ENCODE measurements at regions not wholly inside any gene's neighbourhood (a gene's known extent, or its start where the extent isn't known, plus 50 kb on each side); places are given as distances from the start of the nearest gene placed in this dataset.

- Mint-ChIP-seq H3K36me3 (peaks cover 0 to 2% of the 10 kb centered on the region in 2 donors), H3K9me3 (peaks cover 1 to 6% of the 10 kb centered on the region in 2 donors), H3K27ac (no peak overlapping the region)
- ATAC-seq (no peak), DNase-seq (ENCODE audit: low spot score in 2 of 2) (no peak)
Measured at GRCh38 chr1:78760858-78761257, 111.2 kb downstream of the IFI44 start.

DNA sequence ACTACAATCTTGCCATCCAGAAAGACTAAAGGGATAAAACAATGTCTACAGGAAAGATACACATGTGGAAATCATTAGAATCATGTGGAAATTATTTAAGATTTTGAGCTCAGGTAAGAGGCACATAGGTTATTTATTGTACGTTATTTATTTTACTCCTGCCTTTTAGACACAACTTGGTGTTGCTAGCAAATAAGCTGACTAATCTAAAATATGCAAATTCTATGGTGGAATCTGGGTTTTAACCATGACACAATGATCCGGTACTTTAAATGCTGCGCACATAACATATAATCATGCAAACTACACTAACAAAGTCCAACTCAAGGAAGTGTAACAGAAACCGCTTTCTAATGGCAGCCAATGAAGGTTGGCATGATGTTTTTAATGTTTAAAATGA, 112.5 kb downstream of the IFI44 start:
- peaks cover 0 to 6% of the 10 kb centered on the region in 2 donors for H3K9me3 Mint-ChIP-seq
- H3K27ac Mint-ChIP-seq = no peak overlapping the region
- H3K36me3 Mint-ChIP-seq = no peaks in the 10 kb centered on the region
- no peak for ATAC-seq
- no peak for DNase-seq (ENCODE audit: low spot score in 2 of 2)

DNA sequence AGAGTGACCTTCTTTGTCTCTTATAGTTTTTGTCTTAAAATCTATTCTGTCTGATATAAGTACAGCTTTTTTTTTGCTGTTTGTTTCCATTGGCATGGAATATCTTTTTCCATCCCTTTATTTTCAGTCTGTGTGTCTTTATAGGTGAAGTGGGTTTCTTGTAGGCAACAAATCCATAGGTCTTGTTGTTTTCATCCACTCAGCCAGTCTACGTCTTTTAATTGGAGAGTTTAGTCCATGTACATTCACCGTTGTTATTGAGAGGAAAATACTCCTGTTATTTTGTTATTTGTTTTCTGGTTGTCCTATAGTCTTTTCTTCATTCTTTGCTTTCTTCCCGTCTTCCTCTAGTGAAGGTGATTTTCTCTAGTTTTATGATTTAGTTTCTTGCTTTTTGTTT, 115.9 kb downstream of the IFI44 start:
- Mint-ChIP-seq H3K27ac (no peak overlapping the region), H3K9me3 (peaks cover 0 to 6% of the 10 kb centered on the region in 2 donors), H3K36me3 (no peaks in the 10 kb centered on the region)
- ATAC-seq (no peak), DNase-seq (ENCODE audit: low spot score in 2 of 2) (no peak)

GRCh38 chr1:78779831-78780230, 130.2 kb downstream of the IFI44 start:
- ATAC-seq (no peak), DNase-seq (ENCODE audit: low spot score in 2 of 2) (no peak)
- H3K27ac Mint-ChIP-seq = no peak overlapping the region

DNA sequence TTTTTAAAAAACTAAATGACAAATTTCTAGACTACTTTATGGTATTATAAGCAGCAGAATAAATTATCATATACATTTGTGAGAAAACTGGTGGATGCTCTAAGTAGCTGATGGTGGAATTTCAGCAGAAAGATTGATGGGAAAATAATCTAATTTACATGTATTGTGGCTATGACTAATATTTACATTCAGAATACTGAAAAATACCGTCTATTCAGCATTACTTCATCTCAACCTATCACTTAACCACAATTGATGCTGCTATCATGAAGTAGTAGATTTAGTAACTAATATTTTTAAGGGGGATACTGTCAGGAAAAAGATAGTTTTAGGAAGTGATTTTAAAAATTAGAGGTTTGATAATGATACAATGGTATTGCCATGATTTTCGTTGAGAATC, 137.9 kb downstream of the IFI44 start:
- ATAC-seq (no peak), DNase-seq (ENCODE audit: low spot score in 2 of 2) (no peak)
- no peak overlapping the region for H3K27ac Mint-ChIP-seq
- H3K36me3 Mint-ChIP-seq = no peaks in the 10 kb centered on the region
- H3K9me3 Mint-ChIP-seq = no peaks in the 10 kb centered on the region

More at GRCh38 chr1:78779831-78780230, 130.2 kb downstream of the IFI44 start:
- no peaks in the 10 kb centered on the region for H3K36me3 Mint-ChIP-seq
- no peaks in the 10 kb centered on the region for H3K9me3 Mint-ChIP-seq

- DNase-seq (ENCODE audit: low spot score in 2 of 2) = no peak
- no peak for ATAC-seq
- Mint-ChIP-seq H3K36me3 (no peaks in the 10 kb centered on the region), H3K9me3 (no peaks in the 10 kb centered on the region), H3K27ac (no peak overlapping the region)
Measured at GRCh38 chr1:78790174-78790573, 140.5 kb downstream of the IFI44 start.

- ATAC-seq (no peak), DNase-seq (ENCODE audit: low spot score in 2 of 2) (no peak)
- H3K9me3 Mint-ChIP-seq = no peaks in the 10 kb centered on the region
- no peaks in the 10 kb centered on the region for H3K36me3 Mint-ChIP-seq
- H3K27ac Mint-ChIP-seq = no peak overlapping the region
Measured at GRCh38 chr1:78792756-78793155, 143.1 kb downstream of the IFI44 start.

GRCh38 chr1:78797108-78797781, 147.6 kb downstream of the IFI44 start:
- no peaks in the 10 kb centered on the region for H3K36me3 Mint-ChIP-seq
- ATAC-seq (no peak), DNase-seq (ENCODE audit: low spot score in 2 of 2) (no peak)
- no peaks in the 10 kb centered on the region for H3K9me3 Mint-ChIP-seq
- no peak overlapping the region for H3K27ac Mint-ChIP-seq

DNA sequence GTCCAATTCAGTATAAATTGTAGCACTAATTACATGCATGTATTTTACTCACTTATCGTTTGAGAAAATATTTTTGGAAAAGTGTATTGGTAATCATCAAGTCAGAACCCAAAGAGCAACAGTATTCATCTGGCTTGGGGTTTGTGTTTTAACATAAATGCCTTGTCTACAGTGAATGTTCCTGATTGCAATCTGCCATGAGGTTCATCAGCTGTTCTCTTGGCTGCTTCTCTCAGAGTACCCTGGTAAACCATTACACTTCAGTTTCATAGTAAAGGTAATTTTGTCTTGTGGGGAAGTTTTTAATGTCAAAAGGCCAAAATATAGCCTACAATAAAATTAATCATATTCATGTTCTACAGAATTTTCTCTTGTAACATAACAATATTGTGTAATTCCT, 150.3 kb downstream of the IFI44 start:
- DNase-seq (ENCODE audit: low spot score in 2 of 2) (no peak), ATAC-seq (no peak)
- Mint-ChIP-seq H3K27ac (no peak overlapping the region), H3K9me3 (no peaks in the 10 kb centered on the region), H3K36me3 (no peaks in the 10 kb centered on the region)

GRCh38 chr1:78814176-78814575, 164.5 kb downstream of the IFI44 start:
- ATAC-seq = no peak
- Mint-ChIP-seq H3K27ac (no peak overlapping the region), H3K36me3 (no peaks in the 10 kb centered on the region), H3K9me3 (no peaks in the 10 kb centered on the region)
- DNase-seq (ENCODE audit: low spot score in 2 of 2) = no peak

DNA sequence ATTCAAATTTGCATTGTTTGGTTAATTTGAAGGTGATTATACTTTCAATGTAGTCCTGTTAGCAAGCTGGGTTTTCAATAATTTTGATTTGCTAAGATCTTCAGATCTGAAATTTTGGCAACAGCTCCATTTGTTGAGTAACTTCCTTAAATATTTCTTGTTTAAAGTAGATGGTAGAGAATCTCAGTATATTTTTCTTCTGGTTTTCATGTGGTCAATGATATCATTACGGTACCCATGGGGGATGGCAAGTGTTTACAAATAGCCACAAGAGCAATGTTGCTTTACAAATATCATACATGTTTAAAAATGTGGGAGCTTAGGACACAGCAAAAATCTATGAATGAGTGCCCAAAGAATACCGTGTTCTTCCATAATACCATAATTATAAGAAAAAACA, 175.9 kb downstream of the IFI44 start:
- H3K27ac Mint-ChIP-seq = no peak overlapping the region
- H3K9me3 Mint-ChIP-seq = no peaks in the 10 kb centered on the region
- no peak for ATAC-seq
- H3K36me3 Mint-ChIP-seq = no peaks in the 10 kb centered on the region
- DNase-seq (ENCODE audit: low spot score in 2 of 2) = no peak

DNA sequence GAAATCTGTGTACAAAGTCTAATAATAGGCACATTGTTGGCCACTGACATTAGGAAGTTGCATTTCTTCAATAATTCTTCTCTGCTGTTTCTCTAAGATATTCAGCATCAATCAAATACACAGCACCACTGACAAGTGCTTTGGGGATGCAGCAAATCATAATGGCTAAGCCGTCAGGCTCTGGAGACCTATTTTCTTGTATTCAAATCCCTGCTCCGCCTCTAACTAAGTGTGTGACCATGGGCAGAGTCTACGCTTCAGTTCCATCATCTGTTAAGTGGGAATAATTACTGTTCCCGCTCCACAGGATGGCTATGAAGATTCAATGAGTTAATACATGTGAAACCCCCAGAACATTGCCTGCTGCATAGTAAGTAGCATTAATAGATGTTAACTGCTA, 176.9 kb downstream of the ADGRL4 start:
- H3K9me3 Mint-ChIP-seq = peaks cover 0 to 5% of the 10 kb centered on the region in 2 donors
- H3K36me3 Mint-ChIP-seq = no peaks in the 10 kb centered on the region
- H3K27ac Mint-ChIP-seq = no peak overlapping the region
- ATAC-seq (no peak), DNase-seq (ENCODE audit: low spot score in 2 of 2) (no peak)

GRCh38 chr1:78830321-78830720, 176.2 kb downstream of the ADGRL4 start:
- ATAC-seq = no peak
- Mint-ChIP-seq H3K9me3 (peaks cover 0 to 5% of the 10 kb centered on the region in 2 donors), H3K36me3 (no peaks in the 10 kb centered on the region), H3K27ac (no peak overlapping the region)
- no peak for DNase-seq (ENCODE audit: low spot score in 2 of 2)

DNA sequence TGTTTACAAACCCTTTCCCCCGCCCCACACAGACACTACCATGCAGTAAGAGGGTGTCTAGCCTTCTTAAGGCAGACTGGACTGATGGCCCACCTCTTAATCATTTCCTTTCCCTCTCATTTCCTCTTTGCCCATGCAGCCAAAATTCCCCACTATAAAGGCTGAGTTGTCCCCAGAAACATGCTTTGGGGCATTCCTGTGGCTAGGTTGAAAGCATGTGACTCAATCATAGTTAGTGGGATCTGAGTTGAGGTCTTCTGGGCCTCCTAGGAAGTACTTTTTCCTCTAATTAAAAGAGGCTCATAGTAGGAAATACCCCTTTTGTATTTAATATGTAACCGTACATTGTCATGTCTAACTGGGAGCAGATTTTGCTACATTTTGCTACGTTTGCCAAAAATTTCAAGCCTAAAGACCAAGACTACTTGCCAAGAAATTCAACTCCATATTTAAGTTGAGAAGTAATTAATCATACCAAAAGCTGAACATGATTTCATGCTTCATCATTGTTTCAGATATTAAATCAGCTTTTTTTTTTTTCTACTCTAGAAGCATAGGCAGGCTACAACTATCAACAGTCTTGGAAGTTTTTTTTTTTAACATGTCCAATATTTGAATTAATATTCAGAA, 174.7 kb downstream of the ADGRL4 start:
- Mint-ChIP-seq H3K9me3 (peaks cover 0 to 5% of the 10 kb centered on the region in 2 donors), H3K27ac (no peak overlapping the region), H3K36me3 (no peaks in the 10 kb centered on the region)
- no peak for DNase-seq (ENCODE audit: low spot score in 2 of 2)
- ATAC-seq = no peak

- Mint-ChIP-seq H3K9me3 (peaks cover 0 to 5% of the 10 kb centered on the region in 2 donors), H3K27ac (no peak overlapping the region), H3K36me3 (no peaks in the 10 kb centered on the region)
- DNase-seq (ENCODE audit: low spot score in 2 of 2) = no peak
- ATAC-seq = peak in 1 of 2 donors; percentile 32
Measured at GRCh38 chr1:78833491-78833890, 173.0 kb downstream of the ADGRL4 start.

DNA sequence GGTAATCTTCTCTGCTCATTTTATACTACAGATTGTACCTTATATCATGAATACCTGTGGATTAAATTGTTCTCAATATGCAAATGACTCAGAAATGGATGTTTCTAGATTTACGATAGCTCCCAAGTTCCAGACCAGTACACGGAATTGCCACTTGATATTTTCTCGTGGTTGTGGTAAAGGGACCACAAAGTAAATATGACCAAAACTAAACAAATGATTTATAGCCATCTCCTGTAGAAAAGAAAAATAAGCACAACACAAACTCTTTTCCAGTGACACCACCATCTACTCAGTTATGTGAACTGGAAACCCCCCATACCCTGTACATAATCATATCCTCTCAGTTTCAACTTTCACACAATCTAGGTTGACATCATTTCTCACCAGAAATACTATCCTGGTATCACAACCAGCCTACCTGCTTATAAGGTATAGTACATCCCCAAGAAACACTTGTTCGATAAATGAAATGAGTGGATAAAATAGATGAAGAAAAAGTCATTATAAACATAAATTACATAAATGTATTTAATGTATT, 172.3 kb downstream of the ADGRL4 start:
- ATAC-seq (peak in 1 of 2 donors; percentile 88), DNase-seq (ENCODE audit: low spot score in 2 of 2) (no peak)
- no peaks in the 10 kb centered on the region for H3K36me3 Mint-ChIP-seq
- peaks cover 0 to 5% of the 10 kb centered on the region in 2 donors for H3K9me3 Mint-ChIP-seq
- H3K27ac Mint-ChIP-seq = no peak overlapping the region

- DNase-seq (ENCODE audit: low spot score in 2 of 2) (no peak), ATAC-seq (no peak)
- H3K9me3 Mint-ChIP-seq = peaks cover 0 to 5% of the 10 kb centered on the region in 2 donors
- H3K36me3 Mint-ChIP-seq = no peaks in the 10 kb centered on the region
- H3K27ac Mint-ChIP-seq = no peak overlapping the region
Measured at GRCh38 chr1:78836726-78837125, 169.8 kb downstream of the ADGRL4 start.
